ENCODE measurements at regions not wholly inside any gene's neighbourhood (a gene's known extent, or its start where the extent isn't known, plus 50 kb on each side); places are given as distances from the start of the nearest gene placed in this dataset.

GRCh38 chr2:33730193-33730592 is 131.1 kb upstream of the FAM98A start:
- Histone ChIP-seq H3K9ac (ENCODE audit: low read length) (no peak overlapping the region), H3K27ac (ENCODE audit: low read depth, low read length) (no peak overlapping the region), H3K36me3 (ENCODE audit: control insufficient read depth, insufficient read depth, low read length) (no peaks in the 10 kb centered on the region), H3K4ac (ENCODE audit: low read depth, low read length) (no peak overlapping the region), H2BK15ac (replicated peaks; ENCODE audit: low read depth) (no peak overlapping the region), H4K8ac (ENCODE audit: low read depth, low read length) (no peak overlapping the region), H3K4me1 (ENCODE audit: control insufficient read depth, low read depth, low read length) (no peaks in the 10 kb centered on the region), H3K4me3 (ENCODE audit: low read length) (no peak overlapping the region), H2AK5ac (ENCODE audit: low read length) (no peak overlapping the region), H2BK5ac (ENCODE audit: low read length) (no peak overlapping the region), H3K79me1 (ENCODE audit: low read length) (no peaks in the 10 kb centered on the region), H2BK120ac (ENCODE audit: low read depth, low read length) (no peak overlapping the region), H3K4me2 (ENCODE audit: low read length) (no peak overlapping the region), H4K5ac (ENCODE audit: low read length) (no peak overlapping the region), H3K27me3 (ENCODE audit: insufficient read depth, low read length, poor library complexity) (no peaks in the 10 kb centered on the region), H3K79me2 (ENCODE audit: control insufficient read depth, insufficient read depth, low read length) (no peaks in the 10 kb centered on the region), H3K23ac (ENCODE audit: low read length) (no peak overlapping the region), H3K56ac (ENCODE audit: low read length) (no peak overlapping the region), H3K18ac (ENCODE audit: low read length) (no peak overlapping the region)
- WGBS (ENCODE audit: extremely low coverage, insufficient coverage, low lambda C conversion rate) = no CpG with 5 or more reads among the region's 1 CpG
- no peak for DNase-seq

GRCh38 chr2:33729353-33729752 is 130.3 kb upstream of the FAM98A start:
- Histone ChIP-seq H4K5ac (ENCODE audit: low read length) (no peak overlapping the region), H3K79me2 (ENCODE audit: control insufficient read depth, insufficient read depth, low read length) (no peaks in the 10 kb centered on the region), H3K9ac (ENCODE audit: low read length) (no peak overlapping the region), H3K18ac (ENCODE audit: low read length) (no peak overlapping the region), H3K4ac (ENCODE audit: low read depth, low read length) (no peak overlapping the region), H2AK5ac (ENCODE audit: low read length) (no peak overlapping the region), H3K79me1 (ENCODE audit: low read length) (no peaks in the 10 kb centered on the region), H3K23ac (ENCODE audit: low read length) (no peak overlapping the region), H2BK120ac (ENCODE audit: low read depth, low read length) (no peak overlapping the region), H3K4me1 (ENCODE audit: control insufficient read depth, low read depth, low read length) (no peaks in the 10 kb centered on the region), H3K27ac (ENCODE audit: low read depth, low read length) (no peak overlapping the region), H4K8ac (ENCODE audit: low read depth, low read length) (no peak overlapping the region), H3K56ac (ENCODE audit: low read length) (no peak overlapping the region), H3K4me2 (ENCODE audit: low read length) (no peak overlapping the region), H2BK5ac (ENCODE audit: low read length) (no peak overlapping the region), H3K4me3 (ENCODE audit: low read length) (no peak overlapping the region), H3K27me3 (ENCODE audit: insufficient read depth, low read length, poor library complexity) (no peaks in the 10 kb centered on the region), H3K36me3 (ENCODE audit: control insufficient read depth, insufficient read depth, low read length) (no peaks in the 10 kb centered on the region), H2BK15ac (replicated peaks; ENCODE audit: low read depth) (no peak overlapping the region)
- no CpG with 5 or more reads among the region's 1 CpG for WGBS (ENCODE audit: extremely low coverage, insufficient coverage, low lambda C conversion rate)
- no peak for DNase-seq

GRCh38 chr2:33728106-33728505 is 129.0 kb upstream of the FAM98A start:
- Histone ChIP-seq H3K79me2 (ENCODE audit: control insufficient read depth, insufficient read depth, low read length) (no peaks in the 10 kb centered on the region), H2BK5ac (ENCODE audit: low read length) (no peak overlapping the region), H3K79me1 (ENCODE audit: low read length) (no peaks in the 10 kb centered on the region), H3K27ac (ENCODE audit: low read depth, low read length) (no peak overlapping the region), H2AK5ac (ENCODE audit: low read length) (no peak overlapping the region), H3K4me3 (ENCODE audit: low read length) (no peak overlapping the region), H4K8ac (ENCODE audit: low read depth, low read length) (no peak overlapping the region), H3K9ac (ENCODE audit: low read length) (no peak overlapping the region), H3K27me3 (ENCODE audit: insufficient read depth, low read length, poor library complexity) (no peaks in the 10 kb centered on the region), H3K4me2 (ENCODE audit: low read length) (no peak overlapping the region), H2BK120ac (ENCODE audit: low read depth, low read length) (no peak overlapping the region), H3K23ac (ENCODE audit: low read length) (no peak overlapping the region), H4K5ac (ENCODE audit: low read length) (no peak overlapping the region), H2BK15ac (replicated peaks; ENCODE audit: low read depth) (no peak overlapping the region), H3K56ac (ENCODE audit: low read length) (no peak overlapping the region), H3K4me1 (ENCODE audit: control insufficient read depth, low read depth, low read length) (no peaks in the 10 kb centered on the region), H3K18ac (ENCODE audit: low read length) (no peak overlapping the region), H3K36me3 (ENCODE audit: control insufficient read depth, insufficient read depth, low read length) (no peaks in the 10 kb centered on the region), H3K4ac (ENCODE audit: low read depth, low read length) (no peak overlapping the region)
- DNase-seq = no peak
- no CpG with 5 or more reads among the region's 14 CpGs for WGBS (ENCODE audit: extremely low coverage, insufficient coverage, low lambda C conversion rate)

GRCh38 chr2:33727361-33728032 is 128.4 kb upstream of the FAM98A start:
- DNase-seq = no peak
- Histone ChIP-seq H3K79me1 (ENCODE audit: low read length) (no peaks in the 10 kb centered on the region), H3K27me3 (ENCODE audit: insufficient read depth, low read length, poor library complexity) (no peaks in the 10 kb centered on the region), H3K9ac (ENCODE audit: low read length) (no peak overlapping the region), H3K56ac (ENCODE audit: low read length) (no peak overlapping the region), H3K79me2 (ENCODE audit: control insufficient read depth, insufficient read depth, low read length) (no peaks in the 10 kb centered on the region), H2BK15ac (replicated peaks; ENCODE audit: low read depth) (no peak overlapping the region), H3K36me3 (ENCODE audit: control insufficient read depth, insufficient read depth, low read length) (no peaks in the 10 kb centered on the region), H2BK120ac (ENCODE audit: low read depth, low read length) (no peak overlapping the region), H3K18ac (ENCODE audit: low read length) (no peak overlapping the region), H3K23ac (ENCODE audit: low read length) (no peak overlapping the region), H3K27ac (ENCODE audit: low read depth, low read length) (no peak overlapping the region), H3K4ac (ENCODE audit: low read depth, low read length) (no peak overlapping the region), H3K4me3 (ENCODE audit: low read length) (no peak overlapping the region), H4K5ac (ENCODE audit: low read length) (no peak overlapping the region), H2BK5ac (ENCODE audit: low read length) (no peak overlapping the region), H3K4me2 (ENCODE audit: low read length) (no peak overlapping the region), H2AK5ac (ENCODE audit: low read length) (no peak overlapping the region), H3K4me1 (ENCODE audit: control insufficient read depth, low read depth, low read length) (no peaks in the 10 kb centered on the region), H4K8ac (ENCODE audit: low read depth, low read length) (no peak overlapping the region)
- no CpG with 5 or more reads among the region's 41 CpGs for WGBS (ENCODE audit: extremely low coverage, insufficient coverage, low lambda C conversion rate)

- H3K27ac ChIP-seq (ENCODE audit: low read depth, low read length) = no peak overlapping the region
- H2BK5ac ChIP-seq (ENCODE audit: low read length) = no peak overlapping the region
- H2AK5ac ChIP-seq (ENCODE audit: low read length) = no peak overlapping the region
- no peak overlapping the region for H3K4me2 ChIP-seq (ENCODE audit: low read length)
- DNase-seq = no peak
- no peak overlapping the region for H3K4me3 ChIP-seq (ENCODE audit: low read length)
- H3K23ac ChIP-seq (ENCODE audit: low read length) = no peak overlapping the region
- no peak overlapping the region for H3K18ac ChIP-seq (ENCODE audit: low read length)
- no peaks in the 10 kb centered on the region for H3K79me1 ChIP-seq (ENCODE audit: low read length)
- H3K56ac ChIP-seq (ENCODE audit: low read length) = no peak overlapping the region
- H2BK120ac ChIP-seq (ENCODE audit: low read depth, low read length) = no peak overlapping the region
- no peak overlapping the region for H4K8ac ChIP-seq (ENCODE audit: low read depth, low read length)
- no peaks in the 10 kb centered on the region for H3K27me3 ChIP-seq (ENCODE audit: insufficient read depth, low read length, poor library complexity)
- WGBS (ENCODE audit: extremely low coverage, insufficient coverage, low lambda C conversion rate) = no CpG with 5 or more reads among the region's 8 CpGs
- H3K4me1 ChIP-seq (ENCODE audit: control insufficient read depth, low read depth, low read length) = no peaks in the 10 kb centered on the region
- H3K9ac ChIP-seq (ENCODE audit: low read length) = no peak overlapping the region
- H3K79me2 ChIP-seq (ENCODE audit: control insufficient read depth, insufficient read depth, low read length) = no peaks in the 10 kb centered on the region
- H4K5ac ChIP-seq (ENCODE audit: low read length) = no peak overlapping the region
- no peak overlapping the region for H3K4ac ChIP-seq (ENCODE audit: low read depth, low read length)
- H2BK15ac ChIP-seq (replicated peaks; ENCODE audit: low read depth) = no peak overlapping the region
- no peaks in the 10 kb centered on the region for H3K36me3 ChIP-seq (ENCODE audit: control insufficient read depth, insufficient read depth, low read length)
Measured at GRCh38 chr2:33726415-33726814, 127.3 kb upstream of the FAM98A start.

GRCh38 chr2:33723329-33723728 is 124.2 kb upstream of the FAM98A start:
- no peak overlapping the region for H2BK120ac ChIP-seq (ENCODE audit: low read depth, low read length)
- H4K8ac ChIP-seq (ENCODE audit: low read depth, low read length) = no peak overlapping the region
- H3K56ac ChIP-seq (ENCODE audit: low read length) = no peak overlapping the region
- H3K79me1 ChIP-seq (ENCODE audit: low read length) = no peaks in the 10 kb centered on the region
- H3K9ac ChIP-seq (ENCODE audit: low read length) = no peak overlapping the region
- no peak overlapping the region for H3K23ac ChIP-seq (ENCODE audit: low read length)
- H3K79me2 ChIP-seq (ENCODE audit: control insufficient read depth, insufficient read depth, low read length) = no peaks in the 10 kb centered on the region
- no peak overlapping the region for H3K27ac ChIP-seq (ENCODE audit: low read depth, low read length)
- no peaks in the 10 kb centered on the region for H3K27me3 ChIP-seq (ENCODE audit: insufficient read depth, low read length, poor library complexity)
- no peak overlapping the region for H3K18ac ChIP-seq (ENCODE audit: low read length)
- WGBS (ENCODE audit: extremely low coverage, insufficient coverage, low lambda C conversion rate) = no CpG with 5 or more reads among the region's 3 CpGs
- H2AK5ac ChIP-seq (ENCODE audit: low read length) = no peak overlapping the region
- no peak overlapping the region for H3K4me2 ChIP-seq (ENCODE audit: low read length)
- no peak overlapping the region for H3K4me3 ChIP-seq (ENCODE audit: low read length)
- H2BK15ac ChIP-seq (replicated peaks; ENCODE audit: low read depth) = no peak overlapping the region
- no peaks in the 10 kb centered on the region for H3K36me3 ChIP-seq (ENCODE audit: control insufficient read depth, insufficient read depth, low read length)
- H4K5ac ChIP-seq (ENCODE audit: low read length) = no peak overlapping the region
- H3K4me1 ChIP-seq (ENCODE audit: control insufficient read depth, low read depth, low read length) = no peaks in the 10 kb centered on the region
- no peak overlapping the region for H2BK5ac ChIP-seq (ENCODE audit: low read length)
- no peak overlapping the region for H3K4ac ChIP-seq (ENCODE audit: low read depth, low read length)
- no peak for DNase-seq
